ENCODE measurements at regions not wholly inside any gene's neighbourhood (a gene's known extent, or its start where the extent isn't known, plus 50 kb on each side); places are given as distances from the start of the nearest gene placed in this dataset.

GRCh38 chr6:8182902-8183665 is 80.7 kb upstream of the EEF1E1 start:
- TF ChIP-seq CTCF (conservative IDR thresholded peaks at IDR 0.05 in 1 of 2, IDR thresholded peaks at IDR 0.05 in 1 of 2; ENCODE audit: extremely low read depth in 1 of 2, insufficient read depth in 1 of 2, low read depth in 1 of 2, low read length in 2 of 2) (no peak), EZH2 (IDR thresholded peaks at IDR 0.05; ENCODE audit: borderline replicate concordance, low read length) (no peak)
